IPS-15b (cell line): ENCODE measurements at regions not wholly inside any gene's neighbourhood (a gene's known extent, or its start where the extent isn't known, plus 50 kb on each side); places are given as distances from the start of the nearest gene placed in this dataset.

Experiments
- H3K27me3 ChIP-seq: one replicate; pipeline ENCODE4 v1.6.1; 2013; ENCODE audit warnings: low read length; ENCODE audit not compliant: control insufficient read depth, insufficient read depth
- H3K36me3 ChIP-seq: one replicate; pipeline ENCODE4 v1.6.1; 2013; ENCODE audit warnings: low read length; ENCODE audit not compliant: control insufficient read depth, insufficient read depth
- H3K4me1 ChIP-seq: one replicate; pipeline ENCODE4 v1.6.1; 2013; ENCODE audit warnings: mild to moderate bottlenecking, low read length; ENCODE audit not compliant: control insufficient read depth, insufficient read depth
- H3K4me3 ChIP-seq: one replicate; pipeline ENCODE4 v1.5.1; 2013; ENCODE audit warnings: low read depth, low read length
- H3K9ac ChIP-seq: one replicate; pipeline ENCODE4 v1.6.1; 2013; ENCODE audit warnings: low read depth, mild to moderate bottlenecking, low read length
- H3K9me3 ChIP-seq: one replicate; pipeline ENCODE4 v1.6.1; 2013; ENCODE audit warnings: mild to moderate bottlenecking, low read length; ENCODE audit not compliant: control insufficient read depth, insufficient read depth

- Histone ChIP-seq H3K4me3 (no peak overlapping the region), H3K36me3 (no peaks in the 10 kb centered on the region), H3K27me3 (no peaks in the 10 kb centered on the region), H3K4me1 (no peaks in the 10 kb centered on the region), H3K9ac (no peak overlapping the region), H3K9me3 (no peaks in the 10 kb centered on the region)
These were observed 625.9 kb upstream of the AGA start for GRCh38 chr4:178068136-178068535.

- H3K27me3 ChIP-seq = no peaks in the 10 kb centered on the region
- H3K4me1 ChIP-seq = no peaks in the 10 kb centered on the region
- no peaks in the 10 kb centered on the region for H3K9me3 ChIP-seq
- H3K4me3 ChIP-seq = no peak overlapping the region
- H3K9ac ChIP-seq = no peak overlapping the region
- no peaks in the 10 kb centered on the region for H3K36me3 ChIP-seq
These were observed 627.9 kb upstream of the AGA start for GRCh38 chr4:178070163-178070562.

GRCh38 chr4:178080312-178080711 is 638.1 kb upstream of the AGA start:
- H3K36me3 ChIP-seq = no peaks in the 10 kb centered on the region
- no peak overlapping the region for H3K9ac ChIP-seq
- H3K4me3 ChIP-seq = no peak overlapping the region
- no peaks in the 10 kb centered on the region for H3K27me3 ChIP-seq
- H3K4me1 ChIP-seq = no peaks in the 10 kb centered on the region
- no peaks in the 10 kb centered on the region for H3K9me3 ChIP-seq

- H3K36me3 ChIP-seq = no peaks in the 10 kb centered on the region
- no peaks in the 10 kb centered on the region for H3K4me1 ChIP-seq
- H3K9me3 ChIP-seq = no peaks in the 10 kb centered on the region
- no peak overlapping the region for H3K9ac ChIP-seq
- no peaks in the 10 kb centered on the region for H3K27me3 ChIP-seq
- H3K4me3 ChIP-seq = no peak overlapping the region
These were observed 638.9 kb upstream of the AGA start for GRCh38 chr4:178081176-178081575.

- H3K27me3 ChIP-seq = no peaks in the 10 kb centered on the region
- no peak overlapping the region for H3K4me3 ChIP-seq
- no peaks in the 10 kb centered on the region for H3K9me3 ChIP-seq
- no peaks in the 10 kb centered on the region for H3K36me3 ChIP-seq
- H3K4me1 ChIP-seq = no peaks in the 10 kb centered on the region
- H3K9ac ChIP-seq = no peak overlapping the region
These were observed 639.7 kb upstream of the AGA start for GRCh38 chr4:178081896-178082295.

GRCh38 chr4:178082906-178083305 is 640.7 kb upstream of the AGA start:
- Histone ChIP-seq H3K27me3 (no peaks in the 10 kb centered on the region), H3K9me3 (no peaks in the 10 kb centered on the region), H3K36me3 (no peaks in the 10 kb centered on the region), H3K9ac (no peak overlapping the region), H3K4me1 (no peaks in the 10 kb centered on the region), H3K4me3 (no peak overlapping the region)

- Histone ChIP-seq H3K27me3 (no peaks in the 10 kb centered on the region), H3K4me3 (no peak overlapping the region), H3K9me3 (no peaks in the 10 kb centered on the region), H3K36me3 (no peaks in the 10 kb centered on the region), H3K9ac (no peak overlapping the region), H3K4me1 (no peaks in the 10 kb centered on the region)
These were observed 641.7 kb upstream of the AGA start for GRCh38 chr4:178083968-178084367.

- no peaks in the 10 kb centered on the region for H3K27me3 ChIP-seq
- H3K9me3 ChIP-seq = peaks cover 4% of the 10 kb centered on the region
- no peak overlapping the region for H3K9ac ChIP-seq
- no peaks in the 10 kb centered on the region for H3K36me3 ChIP-seq
- no peak overlapping the region for H3K4me3 ChIP-seq
- H3K4me1 ChIP-seq = no peaks in the 10 kb centered on the region
These were observed 644.1 kb upstream of the AGA start for GRCh38 chr4:178086320-178086719.

GRCh38 chr4:178090640-178091411 is 648.6 kb upstream of the AGA start:
- no peak overlapping the region for H3K4me3 ChIP-seq
- no peak overlapping the region for H3K9ac ChIP-seq
- no peaks in the 10 kb centered on the region for H3K36me3 ChIP-seq
- no peaks in the 10 kb centered on the region for H3K27me3 ChIP-seq
- no peaks in the 10 kb centered on the region for H3K4me1 ChIP-seq
- H3K9me3 ChIP-seq = peaks cover 4% of the 10 kb centered on the region

GRCh38 chr4:178102139-178102538 is 659.9 kb upstream of the AGA start:
- Histone ChIP-seq H3K36me3 (no peaks in the 10 kb centered on the region), H3K9ac (no peak overlapping the region), H3K4me3 (no peak overlapping the region), H3K27me3 (no peaks in the 10 kb centered on the region), H3K9me3 (no peaks in the 10 kb centered on the region), H3K4me1 (no peaks in the 10 kb centered on the region)

GRCh38 chr4:178105242-178105641 is 663.0 kb upstream of the AGA start:
- no peaks in the 10 kb centered on the region for H3K9me3 ChIP-seq
- no peaks in the 10 kb centered on the region for H3K36me3 ChIP-seq
- no peak overlapping the region for H3K9ac ChIP-seq
- H3K4me1 ChIP-seq = no peaks in the 10 kb centered on the region
- no peaks in the 10 kb centered on the region for H3K27me3 ChIP-seq
- no peak overlapping the region for H3K4me3 ChIP-seq

- Histone ChIP-seq H3K4me1 (no peaks in the 10 kb centered on the region), H3K27me3 (no peaks in the 10 kb centered on the region), H3K9ac (no peak overlapping the region), H3K9me3 (no peaks in the 10 kb centered on the region), H3K36me3 (no peaks in the 10 kb centered on the region), H3K4me3 (no peak overlapping the region)
These were observed 694.6 kb upstream of the AGA start for GRCh38 chr4:178136736-178137345.
